Suppressor macrophage (primary cell): ENCODE measurements at regions not wholly inside any gene's neighbourhood (a gene's known extent, or its start where the extent isn't known, plus 50 kb on each side); places are given as distances from the start of the nearest gene placed in this dataset.
A peak's percentile ranks its signal among the peaks of the same experiment; 100 is the strongest.

ENCODE experiments used
- DNase-seq, 4 experiments: peaks; one replicate each; pipeline ENCODE4 v3.0.0-alpha.2; 2020 to 2022

- DNase-seq, result no peak
These were observed 50.6 kb upstream of the COG2 start for GRCh38 chr1:230591678-230592077.

- DNase-seq, result no peak
These were observed 52.3 kb upstream of the COG2 start for GRCh38 chr1:230589951-230590350.

GRCh38 chr1:230588323-230588746, 53.9 kb upstream of the COG2 start:
- DNase-seq, result no peak

GRCh38 chr1:230587061-230587460, 55.2 kb upstream of the COG2 start:
- no peak for DNase-seq

GRCh38 chr1:230584660-230585059, 57.6 kb upstream of the COG2 start:
- no peak for DNase-seq

GRCh38 chr1:230581446-230582079, 60.7 kb upstream of the COG2 start:
- DNase-seq, result peak in 2 of 4 experiments; percentile 23 to 35

GRCh38 chr1:230578616-230579015, 63.7 kb upstream of the COG2 start:
- no peak for DNase-seq

- DNase-seq, result no peak
These were observed 64.7 kb upstream of the COG2 start for GRCh38 chr1:230577537-230577936.

GRCh38 chr1:230575886-230576500, 66.3 kb upstream of the COG2 start:
- no peak for DNase-seq

GRCh38 chr1:230574502-230574901, 67.8 kb upstream of the COG2 start:
- no peak for DNase-seq

GRCh38 chr1:230573658-230574057, 68.6 kb upstream of the COG2 start:
- peak; percentile 12 to 57 (median 38) for DNase-seq

GRCh38 chr1:230572121-230573105, 69.9 kb upstream of the COG2 start:
- DNase-seq, result peak; percentile 39 to 70 (median 67)

- peak in 3 of 4 experiments; percentile 19 to 58 (median 47) for DNase-seq
These were observed 71.4 kb upstream of the COG2 start for GRCh38 chr1:230570724-230571360.

GRCh38 chr1:230569201-230569600, 73.1 kb upstream of the COG2 start:
- DNase-seq, result no peak

- no peak for DNase-seq
These were observed 73.6 kb upstream of the COG2 start for GRCh38 chr1:230568676-230569075.

- peak in 3 of 4 experiments; percentile 35 to 39 (median 38) for DNase-seq
These were observed 74.3 kb upstream of the COG2 start for GRCh38 chr1:230568008-230568407.

GRCh38 chr1:230567221-230567575, 75.1 kb upstream of the COG2 start:
- DNase-seq, result no peak

- peak; percentile 19 to 61 (median 40) for DNase-seq
These were observed 75.6 kb upstream of the COG2 start for GRCh38 chr1:230566532-230567220.

- DNase-seq, result no peak
These were observed 77.1 kb upstream of the COG2 start for GRCh38 chr1:230565141-230565540.

GRCh38 chr1:230563591-230563990, 78.7 kb upstream of the COG2 start:
- DNase-seq, result peak; percentile 8 to 59 (median 40)

GRCh38 chr1:230561570-230561969, 80.7 kb upstream of the COG2 start:
- no peak for DNase-seq

- DNase-seq, result no peak
These were observed 84.0 kb upstream of the COG2 start for GRCh38 chr1:230558324-230558723.
